Right lobe of liver (tissue), 6 donors: ENCODE measurements at regions not wholly inside any gene's neighbourhood (a gene's known extent, or its start where the extent isn't known, plus 50 kb on each side); places are given as distances from the start of the nearest gene placed in this dataset.

ENCODE experiments used
- ATAC-seq, 4 donors: fragments of 200-7000 bp; cut with Tn5 transposase; one replicate each; pipeline ENCODE4 v1.9.1; 2020; ENCODE audit warnings: mild to moderate bottlenecking in 4 of 4, moderate library complexity in 4 of 4
- DNase-seq, 3 donors: peaks; one replicate each; pipeline ENCODE4 v3.0.0-alpha.2; 2020
- H3K27ac ChIP-seq, 3 donors: fragments of 200-600 bp; one replicate each; pipeline ENCODE4 v1.8.0; 2022
- H3K27me3 ChIP-seq, 2 donors: fragments of 200-600 bp; one replicate each; pipeline ENCODE4 v1.8.0; 2022
- H3K36me3 ChIP-seq, 4 donors: fragments of 200-600 bp; sonication (generic) in 1 of 4; one replicate each; pipeline versions ENCODE4 v1.5.1 to v1.8.0; 2017 to 2022; ENCODE audit warnings: control low read depth in 1 of 4
- H3K4me1 ChIP-seq, 4 donors: fragments of 200-600 bp; sonication (generic) in 1 of 4; one replicate each; pipeline versions ENCODE4 v1.5.1 to v1.8.0; 2017 to 2022; ENCODE audit warnings: control low read depth in 1 of 4
- H3K4me3 ChIP-seq, 3 donors: fragments of 200-600 bp; one replicate each; pipeline ENCODE4 v1.8.0; 2022
- H3K9me3 ChIP-seq, 4 donors: fragments of 200-600 bp; sonication (generic) in 1 of 4; one replicate each; pipeline versions ENCODE4 v1.5.1 to v1.8.0; 2017 to 2022; ENCODE audit warnings: control low read depth in 1 of 4
- CTCF ChIP-seq, 4 donors: fragments of 200-600 bp in 3 of 4; fragments of 450-650 bp in 1 of 4; IDR thresholded peaks; one replicate each; pipeline versions ENCODE4 v1.5.1 to v1.8.0; 2016 to 2022; ENCODE audit warnings: antibody characterized with exemption in 4 of 4, mild to moderate bottlenecking in 2 of 4
- POLR2A ChIP-seq: fragments of 450-650 bp; IDR thresholded peaks from one replicate; pipeline ENCODE4 v1.6.1; 2017; ENCODE audit warnings: antibody characterized with exemption, mild to moderate bottlenecking
- WGBS: methylation state at CpG from one replicate; pipeline ENCODE4 v1.1.6; 2018; ENCODE audit warnings: low coverage, low lambda C conversion rate; ENCODE audit not compliant: insufficient coverage; ENCODE audit errors: missing lambda C conversion rate; 5-methylcytosine and 5-hydroxymethylcytosine counted together
- intact Hi-C, 2 donors: fragments of 100-400 bp; cut with DNase I; formaldehyde crosslinking; loops; one replicate each; pipeline versions ENCODE4 v1.11.2 to v1.14.1; 2022
- donor health status: DM: no; HTN: yes; CAD: no.
- donor health status: DM: no; HTN: no; CAD: no.
- donor health status: DM: no; HTN: no; CAD: no.
- donor health status: DM: no; HTN: yes; CAD: no.
- donor health status: DM: no; HTN: yes; CAD: no.

DNA sequence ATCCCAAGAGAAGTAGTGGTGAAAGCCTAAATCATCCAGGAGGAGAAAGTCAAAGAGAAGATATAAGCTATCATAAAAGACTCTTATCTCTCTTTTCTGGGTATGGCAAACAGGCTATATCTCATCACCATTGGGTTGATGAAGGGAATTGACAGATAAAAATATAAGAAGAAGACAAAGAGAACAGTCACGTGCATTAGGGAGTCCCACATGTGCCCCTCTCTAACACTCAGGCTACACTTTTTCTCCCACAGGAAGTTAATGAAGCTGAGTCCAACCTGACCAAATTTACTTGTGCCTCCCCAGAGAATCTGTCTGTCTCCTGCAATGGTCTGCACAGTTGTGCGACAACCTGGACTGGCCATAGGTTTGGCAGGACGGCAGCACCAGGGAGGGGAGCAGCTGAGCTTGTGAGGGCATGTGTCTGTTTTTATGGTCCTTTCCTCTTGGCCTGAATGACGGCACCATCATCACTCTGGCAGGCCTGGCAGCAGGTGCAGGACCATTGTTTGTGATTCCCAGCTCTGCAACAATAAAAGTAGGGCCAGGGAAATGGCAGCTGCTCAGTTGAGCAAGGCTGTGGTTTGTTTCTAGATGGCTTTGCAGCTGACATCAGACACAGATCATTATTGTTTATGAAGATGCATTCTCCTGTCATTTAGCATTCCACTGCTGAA, 144.5 kb upstream of the MCHR2 start:
- H3K27me3 ChIP-seq = no peaks in the 10 kb centered on the region
- ATAC-seq = no peak

GRCh38 chr6:100137759-100138158, 143.7 kb upstream of the MCHR2 start:
- intact Hi-C loops = no loop called here
- Histone ChIP-seq H3K27ac (no peak overlapping the region), H3K27me3 (no peaks in the 10 kb centered on the region), H3K4me1 (no peaks in the 10 kb centered on the region), H3K4me3 (no peak overlapping the region), H3K36me3 (no peaks in the 10 kb centered on the region), H3K9me3 (no peaks in the 10 kb centered on the region)
- no peak for ATAC-seq
- 42% methylated on average over 2 of the region's 2 CpGs for WGBS
- TF ChIP-seq CTCF (IDR thresholded peaks at IDR 0.05) (no peak), POLR2A (no peak)
- no peak for DNase-seq

More for the DNA sequence above, 144.5 kb upstream of the MCHR2 start:
- TF ChIP-seq CTCF (IDR thresholded peaks at IDR 0.05) = no peak
- TF ChIP-seq POLR2A = no peak
- no peak overlapping the region for H3K27ac ChIP-seq
- H3K4me1 ChIP-seq = no peaks in the 10 kb centered on the region
- WGBS = 67% methylated on average over 2 of the region's 4 CpGs
- no peak overlapping the region for H3K4me3 ChIP-seq
- no peaks in the 10 kb centered on the region for H3K36me3 ChIP-seq
- DNase-seq = no peak
- no peaks in the 10 kb centered on the region for H3K9me3 ChIP-seq
- intact Hi-C loops = no loop called here

DNA sequence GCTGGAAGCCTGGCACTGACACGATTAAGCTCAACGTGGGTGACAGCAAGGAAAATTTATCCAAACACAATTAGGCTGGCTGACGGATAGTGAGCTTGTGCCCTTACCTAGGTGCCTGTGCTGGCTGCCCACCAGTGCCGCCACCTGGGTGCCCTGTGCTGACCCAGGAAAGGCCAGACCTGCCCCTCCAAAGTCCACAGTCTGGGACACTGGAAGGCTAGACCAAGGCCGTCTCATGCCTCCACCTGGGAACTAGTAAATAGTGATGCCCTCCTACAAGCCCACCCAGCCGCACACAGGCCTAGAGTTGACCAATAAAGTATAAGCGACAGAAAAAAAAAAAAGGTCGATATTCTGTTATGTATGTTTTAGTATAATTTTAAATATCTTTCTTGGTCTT, 142.6 kb upstream of the MCHR2 start:
- H3K36me3 ChIP-seq = no peaks in the 10 kb centered on the region
- WGBS = 46% methylated on average over 3 of the region's 8 CpGs
- DNase-seq (no peak), ATAC-seq (no peak)
- intact Hi-C loops = no loop called here
- H3K27me3 ChIP-seq = no peaks in the 10 kb centered on the region
- TF ChIP-seq POLR2A = no peak
- TF ChIP-seq CTCF (IDR thresholded peaks at IDR 0.05) = no peak
- H3K4me1 ChIP-seq = no peaks in the 10 kb centered on the region
- no peak overlapping the region for H3K27ac ChIP-seq
- H3K4me3 ChIP-seq = no peak overlapping the region
- no peaks in the 10 kb centered on the region for H3K9me3 ChIP-seq

DNA sequence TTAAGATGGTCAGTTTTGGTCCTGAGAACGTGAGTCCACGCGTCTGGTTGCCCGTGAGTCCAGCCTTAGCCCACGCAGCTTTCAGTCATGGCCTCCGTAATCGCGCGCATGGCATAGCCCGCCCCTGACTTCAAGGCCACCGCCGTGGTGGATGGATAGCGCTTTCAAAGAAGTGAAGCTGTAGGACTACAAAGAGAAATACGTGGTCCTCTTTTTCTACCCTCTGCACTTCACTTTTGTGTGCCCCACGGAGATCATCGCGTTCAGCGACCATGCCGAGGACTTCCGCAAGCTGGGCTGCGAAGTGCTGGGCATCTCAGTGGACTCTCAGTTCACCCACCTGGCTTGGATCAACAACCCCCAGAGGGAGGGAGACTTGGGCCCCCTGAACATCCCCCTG, 142.0 kb upstream of the MCHR2 start:
- no peak overlapping the region for H3K4me3 ChIP-seq
- 90% methylated on average over 12 of the region's 21 CpGs for WGBS
- no peaks in the 10 kb centered on the region for H3K27me3 ChIP-seq
- intact Hi-C loops = no loop called here
- H3K27ac ChIP-seq = no peak overlapping the region
- ATAC-seq (no peak), DNase-seq (no peak)
- no peaks in the 10 kb centered on the region for H3K36me3 ChIP-seq
- H3K9me3 ChIP-seq = no peaks in the 10 kb centered on the region
- no peak for TF ChIP-seq CTCF (IDR thresholded peaks at IDR 0.05)
- TF ChIP-seq POLR2A = no peak
- no peaks in the 10 kb centered on the region for H3K4me1 ChIP-seq

GRCh38 chr6:100134703-100135102, 140.7 kb upstream of the MCHR2 start:
- TF ChIP-seq CTCF (IDR thresholded peaks at IDR 0.05) (no peak), POLR2A (no peak)

More at GRCh38 chr6:100134703-100135102, 140.7 kb upstream of the MCHR2 start:
- Histone ChIP-seq H3K27me3 (no peaks in the 10 kb centered on the region), H3K4me3 (no peak overlapping the region), H3K36me3 (no peaks in the 10 kb centered on the region), H3K9me3 (no peaks in the 10 kb centered on the region), H3K4me1 (no peaks in the 10 kb centered on the region), H3K27ac (no peak overlapping the region)
- intact Hi-C loops = no loop called here
- ATAC-seq (no peak), DNase-seq (no peak)
- 69% methylated on average over 2 of the region's 2 CpGs for WGBS
